SK-N-DZ (cell line): ENCODE measurements at regions not wholly inside any gene's neighbourhood (a gene's known extent, or its start where the extent isn't known, plus 50 kb on each side); places are given as distances from the start of the nearest gene placed in this dataset.

Experiments used
- DNase-seq: peaks from one replicate; pipeline ENCODE4 v3.0.0-alpha.2; 2015; ENCODE audit warnings: low spot score

- DNase-seq = no peak
Observed at GRCh38 chr13:26456650-26457049, 100.8 kb upstream of the WASF3 start.

- DNase-seq = no peak
Observed at GRCh38 chr13:26457212-26457611, 100.3 kb upstream of the WASF3 start.

DNA sequence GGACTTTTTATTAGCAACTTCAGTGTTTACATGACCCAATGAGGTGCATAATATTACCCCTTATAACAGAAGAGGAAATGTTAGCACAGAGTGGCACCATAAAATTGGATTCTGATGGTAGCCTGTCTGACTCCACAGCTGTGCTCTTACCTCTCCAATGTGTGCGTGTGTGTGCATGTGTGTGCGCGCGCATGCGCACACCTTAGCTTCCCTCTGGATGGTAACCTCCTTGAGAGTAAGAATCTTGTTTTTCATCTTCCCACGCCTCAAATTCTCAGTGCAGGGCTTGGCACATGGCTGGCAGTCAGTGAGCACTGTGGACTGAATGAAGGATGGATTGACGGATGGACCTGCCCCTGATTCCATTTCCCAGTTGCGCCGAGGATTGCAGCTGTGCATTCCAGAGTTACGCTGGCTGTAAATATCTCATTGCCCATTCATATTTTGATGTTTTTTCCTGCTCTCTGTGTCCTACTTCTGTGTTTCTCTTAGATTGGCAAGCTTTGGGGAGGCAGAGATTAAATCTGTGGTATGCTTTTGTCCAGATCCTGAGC is 99.2 kb upstream of the WASF3 start:
- no peak for DNase-seq

DNA sequence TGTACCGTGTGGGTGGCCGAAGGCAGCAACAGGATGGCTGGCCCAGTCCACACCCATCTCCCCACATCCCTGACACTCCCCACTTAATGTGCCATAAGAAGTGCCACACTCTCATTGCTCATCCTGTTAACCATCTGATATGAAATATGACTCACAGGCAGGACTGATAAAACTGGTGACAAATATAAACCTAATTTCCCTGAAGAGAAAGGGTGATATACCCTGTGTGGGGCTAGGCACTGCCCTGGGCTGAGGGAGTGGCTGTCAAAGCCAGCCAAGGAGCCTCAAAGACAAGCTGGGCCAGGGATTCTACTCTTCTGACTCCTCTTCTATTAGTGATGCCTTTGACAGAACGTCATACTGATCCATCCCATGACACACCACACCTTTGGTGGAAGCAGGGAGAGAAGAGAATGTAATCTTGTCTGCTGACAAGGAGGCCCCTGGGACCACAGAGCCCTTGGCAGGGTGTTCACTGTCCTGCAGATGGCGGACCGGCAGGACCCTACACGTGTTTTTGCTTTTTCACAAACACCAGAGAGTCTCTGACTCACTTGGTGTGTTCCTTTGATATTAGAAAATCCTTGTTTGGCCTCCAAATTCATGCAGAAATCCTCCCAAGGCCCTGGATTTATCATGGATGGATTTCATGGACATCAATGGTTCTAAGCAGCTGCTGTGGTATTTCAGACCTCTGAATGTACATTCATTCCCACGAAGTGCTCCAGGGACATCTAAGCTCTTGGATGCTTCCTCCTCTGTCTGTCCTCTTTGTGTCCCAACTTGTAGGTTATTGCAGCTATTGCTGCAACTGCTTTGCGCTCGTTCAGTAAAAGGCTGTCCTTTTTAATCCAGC is 98.0 kb upstream of the WASF3 start:
- no peak for DNase-seq

DNA sequence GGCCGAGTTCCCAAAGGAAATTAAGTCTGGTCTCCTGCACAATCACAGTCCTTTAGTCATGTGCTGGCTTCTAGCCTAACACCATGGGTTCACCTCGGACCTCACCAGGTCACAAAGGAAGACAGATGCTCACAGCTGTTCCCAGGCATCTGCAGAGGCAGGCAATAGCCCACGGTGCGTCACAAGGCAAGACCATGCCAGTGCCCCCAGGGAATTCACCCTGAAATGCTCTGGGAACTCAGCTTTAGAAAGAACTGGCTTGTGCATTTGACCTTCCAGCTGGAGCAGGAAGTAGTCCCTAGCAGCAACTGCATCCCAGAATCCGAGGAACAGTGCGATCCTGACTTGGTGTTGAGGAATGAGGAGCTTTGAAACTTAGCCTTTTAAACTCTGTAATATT is 96.8 kb upstream of the WASF3 start:
- no peak for DNase-seq

DNA sequence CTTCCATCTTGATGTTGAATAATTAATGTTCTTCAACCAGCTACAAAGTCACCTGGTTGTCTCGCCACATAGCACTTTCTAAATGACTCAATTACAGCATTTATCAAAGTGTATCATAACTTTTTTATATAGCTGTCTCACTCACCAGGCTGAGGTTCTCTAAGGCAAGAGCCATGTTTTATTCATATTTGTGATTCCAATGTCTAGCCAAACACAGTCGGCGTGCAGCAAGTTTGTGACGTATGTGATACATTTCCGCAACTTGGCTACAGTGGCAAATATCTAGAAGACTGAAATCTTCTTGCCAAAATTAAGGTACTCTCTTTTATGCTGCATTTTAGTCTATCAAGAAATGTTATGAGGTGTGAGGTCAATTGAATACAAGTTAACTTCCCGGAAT is 94.2 kb upstream of the WASF3 start:
- DNase-seq = no peak

GRCh38 chr13:26463848-26464247 is 93.6 kb upstream of the WASF3 start:
- DNase-seq = no peak

GRCh38 chr13:26465514-26465913 is 92.0 kb upstream of the WASF3 start:
- DNase-seq = no peak

GRCh38 chr13:26465954-26466353 is 91.5 kb upstream of the WASF3 start:
- DNase-seq = no peak

DNA sequence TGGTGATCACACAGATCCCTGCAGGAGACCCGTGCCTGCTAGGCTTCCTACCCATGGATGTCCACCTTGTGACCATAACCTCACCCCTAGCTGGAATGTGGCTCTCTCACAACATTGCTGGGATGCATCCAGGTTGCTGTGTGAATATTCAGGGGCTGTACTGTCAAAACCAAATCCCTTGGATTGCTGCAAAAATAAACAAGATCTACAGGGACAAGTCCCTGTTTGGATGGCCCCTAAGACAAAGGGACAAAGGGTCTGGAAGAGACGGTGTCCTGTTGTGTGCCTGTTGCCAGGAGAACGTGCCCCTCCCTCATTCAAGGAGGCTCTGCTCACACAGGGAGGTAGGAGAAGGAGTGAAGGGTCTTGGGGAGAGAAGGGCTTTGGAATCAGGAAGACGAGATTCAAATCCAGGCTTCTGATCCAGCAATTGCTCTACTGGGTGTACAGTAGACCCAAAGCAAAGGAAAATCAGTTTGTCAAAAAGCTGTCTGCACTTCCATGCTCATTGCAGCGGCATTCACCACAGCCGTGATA is 89.2 kb upstream of the WASF3 start:
- DNase-seq = no peak

GRCh38 chr13:26469602-26470001 is 87.9 kb upstream of the WASF3 start:
- no peak for DNase-seq

DNA sequence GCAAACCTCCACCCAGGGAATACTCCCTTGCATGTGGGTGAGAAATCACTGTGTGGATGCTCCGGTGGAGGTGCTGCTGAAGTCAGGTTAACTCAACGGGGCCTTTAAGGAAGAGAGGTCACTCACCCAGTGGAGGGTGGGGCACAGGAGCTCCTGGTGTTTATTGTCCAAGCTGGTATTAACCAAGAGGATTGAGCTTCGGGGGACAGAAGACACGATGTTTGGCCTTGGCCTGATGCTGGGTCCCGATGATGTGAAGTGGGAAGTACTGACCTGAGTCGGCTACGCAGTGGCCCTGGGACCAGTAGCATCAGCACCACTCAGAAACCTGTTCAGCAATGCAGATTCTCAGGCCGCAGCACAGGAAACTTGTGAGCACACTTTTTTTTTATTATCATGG is 85.7 kb upstream of the WASF3 start:
- DNase-seq = no peak

- DNase-seq = no peak
Observed at GRCh38 chr13:26473571-26474230, 83.8 kb upstream of the WASF3 start.

GRCh38 chr13:26474286-26474685 is 83.2 kb upstream of the WASF3 start:
- DNase-seq = no peak

- DNase-seq = no peak
Observed at GRCh38 chr13:26475176-26476110, 82.0 kb upstream of the WASF3 start.

- no peak for DNase-seq
Observed at GRCh38 chr13:26476111-26476781, 81.2 kb upstream of the WASF3 start.

- DNase-seq = no peak
Observed at GRCh38 chr13:26476782-26477142, 80.7 kb upstream of the WASF3 start.

GRCh38 chr13:26477681-26478080 is 79.8 kb upstream of the WASF3 start:
- no peak for DNase-seq

DNA sequence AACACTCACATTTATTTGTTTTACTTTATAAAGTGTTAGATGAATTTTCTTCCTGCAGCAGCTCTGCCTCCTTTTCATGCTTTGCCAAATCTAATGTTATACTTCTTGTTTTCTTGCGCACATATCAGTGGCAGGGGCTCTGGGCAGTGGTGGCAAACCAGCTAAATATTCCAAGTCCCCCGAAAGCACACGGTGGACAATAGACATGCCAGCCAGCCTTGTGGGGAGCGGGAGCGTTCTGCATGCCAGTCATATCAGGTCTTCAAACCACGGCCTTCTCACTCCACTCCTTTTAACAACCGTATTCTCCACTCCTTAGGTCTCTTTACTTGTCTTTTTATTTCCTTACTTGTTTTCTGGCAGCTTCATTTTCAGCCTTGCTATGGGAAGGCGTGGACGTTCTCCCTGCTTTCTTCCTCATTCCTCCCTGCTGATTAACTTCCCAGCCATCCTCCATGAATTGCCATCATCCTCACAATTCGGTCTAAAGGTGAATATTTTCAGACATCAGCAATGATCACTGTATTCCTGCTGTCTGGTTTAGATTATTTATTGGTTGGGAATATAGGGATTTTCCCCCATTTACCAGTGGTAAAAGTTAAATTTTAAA is 77.1 kb upstream of the WASF3 start:
- DNase-seq = no peak

DNA sequence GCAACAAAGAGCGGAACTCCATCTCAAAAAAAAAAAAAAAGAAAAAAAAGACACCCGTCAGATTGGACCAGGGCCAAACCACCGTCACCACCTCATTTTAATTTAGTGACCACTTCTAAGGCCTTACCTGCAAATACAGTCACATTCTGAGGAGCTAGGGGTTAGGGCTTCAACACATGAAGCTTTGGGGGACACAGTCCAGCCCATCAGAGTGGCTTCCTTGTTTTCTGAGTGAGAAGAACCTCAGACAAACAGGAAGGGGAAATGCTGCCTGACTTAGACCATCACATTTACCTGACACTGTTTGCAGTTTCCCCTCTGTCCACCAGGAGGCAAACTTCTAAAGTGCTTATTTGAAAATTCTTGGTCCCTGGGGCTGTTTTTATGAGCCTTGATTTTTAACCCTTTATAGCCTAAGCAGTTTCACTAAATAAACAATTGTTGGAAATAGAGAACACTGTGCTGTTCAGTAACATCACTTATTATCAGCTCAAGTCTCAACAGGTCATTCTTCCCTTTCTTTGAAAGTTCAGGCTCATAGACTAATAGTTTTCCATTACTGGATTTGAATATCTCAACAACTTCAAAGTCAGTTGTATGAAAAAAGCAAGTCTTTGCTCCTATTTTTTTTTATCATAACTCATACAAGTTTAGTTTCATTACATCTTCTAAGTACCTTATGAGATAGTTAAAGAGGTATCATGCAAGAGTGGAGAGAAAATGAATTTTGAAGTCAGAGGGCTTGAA is 74.9 kb upstream of the WASF3 start:
- peak; percentile 78 for DNase-seq
